GM12878 (cell line): ENCODE measurements at regions not wholly inside any gene's neighbourhood (a gene's known extent, or its start where the extent isn't known, plus 50 kb on each side); places are given as distances from the start of the nearest gene placed in this dataset.
"Not testable (repeated sequence)": the region's sequence is repeated elsewhere in the genome, so short reads cannot be mapped to it uniquely, and the experiment has no call there.

Experiments
- ATAC-seq: fragments of 200-7000 bp; cut with Tn5 transposase; 3 replicates; pipeline ENCODE4 v1.9.1; 2020; ENCODE audit warnings: mild to moderate bottlenecking, moderate library complexity
- BruUV-seq: library from RNA; stranded (reverse); fragments of 400-500 nt; replicated peaks from 2 replicates; lab custom pipeline; 2021; lab: Mats Ljungman, UMichigan
- CTCF ChIA-PET: fragments of 300-600 bp; sonication (Branson Sonifier 250); formaldehyde crosslinking; extraction: SDS; loops from one replicate; lab custom pipeline; 2021; ENCODE audit warnings: inconsistent platforms; lab: Yijun Ruan, JAX
- POLR2A ChIA-PET: fragments of 350-600 bp; formaldehyde crosslinking; extraction: SDS; loops from one replicate; lab custom pipeline; 2021; ENCODE audit warnings: inconsistent platforms; lab: Charles Lee
- RAD21 ChIA-PET: fragments of 300-600 bp; sonication (Branson Sonifier 250); formaldehyde crosslinking; loops from one replicate; lab custom pipeline; 2023; ENCODE audit warnings: antibody characterized with exemption; ENCODE audit not compliant: unreplicated experiment; lab: Charles Lee
- SMC1A ChIA-PET: fragments of 300-600 bp; sonication (Branson Sonifier 250); formaldehyde crosslinking; loops from one replicate; lab custom pipeline; 2023; ENCODE audit not compliant: unreplicated experiment, uncharacterized antibody; lab: Charles Lee
- DNase-seq: peaks from one replicate; pipeline ENCODE4 v3.0.0-alpha.2; 2011; ENCODE audit warnings: low read depth, low spot score
- FAIRE-seq: peaks from 3 replicates; lab custom pipeline; 2011; peaks lifted over from hg19 to GRCh38; lab: Jason Lieb, UNC
- H2AFZ ChIP-seq: 2 replicates; pipeline ENCODE4 v1.6.0; 2011; ENCODE audit warnings: low read depth, low read length, control low read depth; ENCODE audit not compliant: control insufficient read depth
- H3K27ac ChIP-seq: 2 replicates; pipeline ENCODE4 v1.5.1; 2011; ENCODE audit warnings: control low read depth; ENCODE audit not compliant: control insufficient read depth, insufficient read depth
- H3K27me3 ChIP-seq, 2 experiments: replicated peaks in 1 of 2; 2 replicates each; pipeline versions ENCODE4 v1.6.0 to v1.6.1; 2011; ENCODE audit warnings: low read length in 1 of 2; ENCODE audit not compliant: control insufficient read depth in 2 of 2, insufficient read depth in 2 of 2
- H3K36me3 ChIP-seq, 2 experiments: 2 replicates each; pipeline ENCODE4 v1.5.1; 2011; ENCODE audit warnings: low read length in 1 of 2; ENCODE audit not compliant: control insufficient read depth in 2 of 2, insufficient read depth in 2 of 2
- H3K4me1 ChIP-seq: 2 replicates; pipeline ENCODE4 v1.6.1; 2011; ENCODE audit warnings: mild to moderate bottlenecking, low read length, moderate library complexity, mixed read lengths; ENCODE audit not compliant: control insufficient read depth, insufficient read depth
- H3K4me2 ChIP-seq: 2 replicates; pipeline ENCODE4 v1.6.0; 2011; ENCODE audit warnings: control low read depth; ENCODE audit not compliant: control insufficient read depth, insufficient read depth
- H3K4me3 ChIP-seq: fragments of 200-600 bp; sonication (generic); 2 replicates; pipeline ENCODE4 v1.5.1; 2016
- H3K79me2 ChIP-seq: 2 replicates; pipeline ENCODE4 v1.6.0; 2011; ENCODE audit warnings: low read length; ENCODE audit not compliant: control insufficient read depth, insufficient read depth
- H3K9ac ChIP-seq: 2 replicates; pipeline ENCODE4 v1.8.0; 2011; ENCODE audit warnings: low read length, control low read depth, mixed read lengths; ENCODE audit not compliant: control insufficient read depth, insufficient read depth
- H3K9me3 ChIP-seq: replicated peaks from 3 replicates; pipeline ENCODE4 v1.5.1; 2011; ENCODE audit warnings: mild to moderate bottlenecking, low read length; ENCODE audit not compliant: control insufficient read depth, insufficient read depth
- H4K20me1 ChIP-seq: 2 replicates; pipeline ENCODE4 v1.6.0; 2011; ENCODE audit not compliant: control insufficient read depth, insufficient read depth
- CHD4 ChIP-seq: fragments of 200-600 bp; sonication (generic); IDR thresholded peaks from 2 replicates; pipeline ENCODE4 v1.6.1; 2016; ENCODE audit warnings: mild to moderate bottlenecking
- FOS ChIP-seq: IDR thresholded peaks from 3 replicates; pipeline ENCODE4 v1.6.1; 2011; ENCODE audit warnings: borderline replicate concordance; ENCODE audit not compliant: insufficient read length; ENCODE audit errors: extremely low read depth
- JUNB ChIP-seq: IDR thresholded peaks from 2 replicates; pipeline ENCODE4 v1.6.1; 2016; ENCODE audit warnings: antibody characterized with exemption, mild to moderate bottlenecking
- KAT2A ChIP-seq: conservative IDR thresholded peaks from 2 replicates; pipeline ENCODE4 v1.6.1; 2011; ENCODE audit warnings: low read depth, low read length; ENCODE audit not compliant: control insufficient read depth
- MTA3 ChIP-seq: IDR thresholded peaks from 2 replicates; pipeline ENCODE4 v1.6.1; 2012; ENCODE audit warnings: low read length, inconsistent platforms, borderline replicate concordance
- NFYA ChIP-seq: IDR thresholded peaks from 2 replicates; pipeline ENCODE4 v1.6.1; 2011; ENCODE audit warnings: low read depth, mild to moderate bottlenecking, low read length, improper control_type of control experiment, borderline replicate concordance
- PAX5 ChIP-seq: IDR thresholded peaks from 2 replicates; pipeline ENCODE4 v1.6.1; 2011; ENCODE audit warnings: low read depth, low read length, borderline replicate concordance
- POLR2A ChIP-seq: IDR thresholded peaks from 2 replicates; pipeline ENCODE4 v1.6.1; 2011; ENCODE audit warnings: low read depth, mild to moderate bottlenecking, low read length
- SREBF1 ChIP-seq: IDR thresholded peaks from 2 replicates; pipeline ENCODE4 v1.6.1; 2012; ENCODE audit warnings: mild to moderate bottlenecking, low read length
- SUPT20H ChIP-seq: IDR thresholded peaks from 2 replicates; pipeline ENCODE4 v1.6.1; 2011; ENCODE audit warnings: low read depth, mild to moderate bottlenecking, low read length, moderate library complexity, borderline replicate concordance; ENCODE audit not compliant: control insufficient read depth
- ZNF274 ChIP-seq: IDR thresholded peaks from one replicate; pipeline ENCODE4 v1.8.0; 2011; ENCODE audit not compliant: insufficient read length, insufficient read depth
- ZZZ3 ChIP-seq: IDR thresholded peaks from 2 replicates; pipeline ENCODE4 v1.6.1; 2011; ENCODE audit warnings: low read depth; ENCODE audit not compliant: control insufficient read depth, insufficient read length
- WGBS: methylation state at CpG from one replicate; pipeline ENCODE4 v1.1.6; 2016; ENCODE audit warnings: low lambda C conversion rate; ENCODE audit not compliant: insufficient replicate concordance, insufficient coverage; ENCODE audit errors: missing lambda C conversion rate; 5-methylcytosine and 5-hydroxymethylcytosine counted together
- in situ Hi-C: fragments of 300-500 bp; cut with MboI; formaldehyde crosslinking; loops from 9 replicates; pipeline ENCODE4 v1.14.3; 2018; ENCODE audit warnings: mixed read lengths
- intact Hi-C: fragments of 100-400 bp; cut with micrococcal nuclease; formaldehyde crosslinking; loops from one replicate; pipeline ENCODE4 v1.14.2; 2022; ENCODE audit not compliant: unreplicated experiment
- TF ChIP-seq, protein P1 (sequence below): fragments of 450-650 bp; IDR thresholded peaks from 2 replicates; pipeline ENCODE4 v1.6.1; 2017; ENCODE audit warnings: mild to moderate bottlenecking, moderate library complexity
- TF ChIP-seq, protein P2 (sequence below): fragments of 450-650 bp; IDR thresholded peaks from 2 replicates; pipeline ENCODE4 v1.6.1; 2016; ENCODE audit warnings: mild to moderate bottlenecking

DNA sequence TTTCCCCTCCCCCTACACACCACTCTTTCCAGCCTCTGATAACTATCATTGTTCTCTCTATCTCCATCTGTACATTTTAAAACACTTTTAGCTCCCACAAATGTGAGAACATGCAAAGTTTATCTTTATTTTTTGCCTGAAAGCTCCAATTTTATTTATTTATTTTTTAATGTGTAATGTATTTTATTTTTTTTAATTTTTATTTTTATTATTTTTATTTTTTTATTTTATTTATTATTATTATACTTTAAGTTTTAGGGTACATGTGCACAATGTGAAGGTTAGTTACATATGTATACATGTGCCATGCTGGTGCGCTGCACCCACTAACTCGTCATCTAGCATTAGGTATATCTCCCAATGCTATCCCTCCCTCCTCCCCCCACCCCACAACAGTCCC is 340.3 kb upstream of the RIOK2 start:
- H3K4me2 ChIP-seq, in situ Hi-C loops, FAIRE-seq, H3K79me2 ChIP-seq, H3K4me3 ChIP-seq, H3K9me3 ChIP-seq, H3K27ac ChIP-seq, H4K20me1 ChIP-seq, H3K4me1 ChIP-seq, H3K27me3 ChIP-seq, intact Hi-C loops, BruUV-seq, POLR2A ChIA-PET, H3K9ac ChIP-seq, DNase-seq, H3K36me3 ChIP-seq, H2AFZ ChIP-seq, ATAC-seq: not testable (repeated sequence)
- CTCF ChIA-PET, result interaction anchor here (1.0 to 2.0 kb wide), 2 partner anchors 12 to 292 kb away, joined by 3 to 8 read pairs; no protein-coding TSS in a partner anchor
- RAD21 ChIA-PET, result interaction anchor here (1.0 kb wide), 1 partner anchor 98 kb away, joined by 3 read pairs; no protein-coding TSS in a partner anchor
- no CpG with 5 or more reads among the region's 2 CpGs for WGBS
- SMC1A ChIA-PET, result interaction anchor here (1.3 kb wide), 1 partner anchor 11 kb away, joined by 6 read pairs; no protein-coding TSS in a partner anchor

DNA sequence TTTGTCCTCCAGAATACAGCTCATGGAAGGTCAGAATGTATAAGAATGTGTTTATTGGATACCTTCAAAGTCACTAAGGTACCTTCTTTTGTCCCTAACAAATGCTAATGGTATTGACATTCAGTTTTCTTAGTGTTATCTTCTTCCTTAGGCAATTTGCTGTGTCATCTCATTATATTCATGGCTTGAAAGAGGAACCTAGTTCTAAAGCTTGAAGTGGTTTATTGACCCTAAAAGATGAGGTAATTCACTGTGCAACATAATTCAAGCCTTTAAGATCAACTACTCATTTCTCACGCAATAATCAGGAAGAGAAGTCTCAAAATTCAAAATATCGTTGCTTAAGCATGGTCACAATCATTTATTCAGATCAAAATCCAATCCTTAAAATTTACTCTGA is 342.7 kb upstream of the RIOK2 start:
- no peak for FAIRE-seq
- no peaks in the 10 kb centered on the region for H3K4me1 ChIP-seq
- H3K4me2 ChIP-seq, result no peak overlapping the region
- ChIA-PET SMC1A (no interaction called here), POLR2A (no interaction called here), CTCF (interaction anchor here (0.8 to 1.5 kb wide), 2 partner anchors 9 to 800 kb away, joined by 3 to 10 read pairs; no protein-coding TSS in a partner anchor), RAD21 (interaction anchor here (0.6 kb wide), 1 partner anchor 492 kb away, joined by 3 read pairs; no protein-coding TSS in a partner anchor)
- no TSS peak for BruUV-seq
- no peak overlapping the region for H3K4me3 ChIP-seq
- WGBS, result 5% methylated on average over 2 of the region's 2 CpGs
- no peaks in the 10 kb centered on the region for H4K20me1 ChIP-seq
- DNase-seq, result no peak
- H3K79me2 ChIP-seq, result no peaks in the 10 kb centered on the region
- in situ Hi-C loops, result no loop called here
- no peak for ATAC-seq
- H3K9me3 ChIP-seq, result no peaks in the 10 kb centered on the region; the same call in 2 of the 3 replicates
- H3K36me3 ChIP-seq, result no peaks in the 10 kb centered on the region
- H3K9ac ChIP-seq, result no peak overlapping the region
- no peaks in the 10 kb centered on the region for H3K27me3 ChIP-seq
- no peak overlapping the region for H2AFZ ChIP-seq
- H3K27ac ChIP-seq, result no peak overlapping the region
- intact Hi-C loops, result no loop called here
- TF ChIP-seq ZNF274, result no peak
- TF ChIP-seq JUNB, result peak; percentile 21; the same call in 1 of the 2 replicates
- no peak for TF ChIP-seq PAX5
- no peak for TF ChIP-seq SREBF1
- no peak for TF ChIP-seq NFYA
- TF ChIP-seq CHD4, result no peak
- TF ChIP-seq, protein P1, sequence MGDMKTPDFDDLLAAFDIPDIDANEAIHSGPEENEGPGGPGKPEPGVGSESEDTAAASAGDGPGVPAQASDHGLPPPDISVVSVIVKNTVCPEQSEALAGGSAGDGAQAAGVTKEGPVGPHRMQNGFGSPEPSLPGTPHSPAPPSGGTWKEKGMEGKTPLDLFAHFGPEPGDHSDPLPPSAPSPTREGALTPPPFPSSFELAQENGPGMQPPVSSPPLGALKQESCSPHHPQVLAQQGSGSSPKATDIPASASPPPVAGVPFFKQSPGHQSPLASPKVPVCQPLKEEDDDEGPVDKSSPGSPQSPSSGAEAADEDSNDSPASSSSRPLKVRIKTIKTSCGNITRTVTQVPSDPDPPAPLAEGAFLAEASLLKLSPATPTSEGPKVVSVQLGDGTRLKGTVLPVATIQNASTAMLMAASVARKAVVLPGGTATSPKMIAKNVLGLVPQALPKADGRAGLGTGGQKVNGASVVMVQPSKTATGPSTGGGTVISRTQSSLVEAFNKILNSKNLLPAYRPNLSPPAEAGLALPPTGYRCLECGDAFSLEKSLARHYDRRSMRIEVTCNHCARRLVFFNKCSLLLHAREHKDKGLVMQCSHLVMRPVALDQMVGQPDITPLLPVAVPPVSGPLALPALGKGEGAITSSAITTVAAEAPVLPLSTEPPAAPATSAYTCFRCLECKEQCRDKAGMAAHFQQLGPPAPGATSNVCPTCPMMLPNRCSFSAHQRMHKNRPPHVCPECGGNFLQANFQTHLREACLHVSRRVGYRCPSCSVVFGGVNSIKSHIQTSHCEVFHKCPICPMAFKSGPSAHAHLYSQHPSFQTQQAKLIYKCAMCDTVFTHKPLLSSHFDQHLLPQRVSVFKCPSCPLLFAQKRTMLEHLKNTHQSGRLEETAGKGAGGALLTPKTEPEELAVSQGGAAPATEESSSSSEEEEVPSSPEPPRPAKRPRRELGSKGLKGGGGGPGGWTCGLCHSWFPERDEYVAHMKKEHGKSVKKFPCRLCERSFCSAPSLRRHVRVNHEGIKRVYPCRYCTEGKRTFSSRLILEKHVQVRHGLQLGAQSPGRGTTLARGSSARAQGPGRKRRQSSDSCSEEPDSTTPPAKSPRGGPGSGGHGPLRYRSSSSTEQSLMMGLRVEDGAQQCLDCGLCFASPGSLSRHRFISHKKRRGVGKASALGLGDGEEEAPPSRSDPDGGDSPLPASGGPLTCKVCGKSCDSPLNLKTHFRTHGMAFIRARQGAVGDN, result no peak
- TF ChIP-seq KAT2A, result no peak
- TF ChIP-seq POLR2A, result no peak
- TF ChIP-seq MTA3, result no peak
- TF ChIP-seq, protein P2, sequence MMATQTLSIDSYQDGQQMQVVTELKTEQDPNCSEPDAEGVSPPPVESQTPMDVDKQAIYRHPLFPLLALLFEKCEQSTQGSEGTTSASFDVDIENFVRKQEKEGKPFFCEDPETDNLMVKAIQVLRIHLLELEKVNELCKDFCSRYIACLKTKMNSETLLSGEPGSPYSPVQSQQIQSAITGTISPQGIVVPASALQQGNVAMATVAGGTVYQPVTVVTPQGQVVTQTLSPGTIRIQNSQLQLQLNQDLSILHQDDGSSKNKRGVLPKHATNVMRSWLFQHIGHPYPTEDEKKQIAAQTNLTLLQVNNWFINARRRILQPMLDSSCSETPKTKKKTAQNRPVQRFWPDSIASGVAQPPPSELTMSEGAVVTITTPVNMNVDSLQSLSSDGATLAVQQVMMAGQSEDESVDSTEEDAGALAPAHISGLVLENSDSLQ, result no peak
- TF ChIP-seq SUPT20H, result no peak
- no peak for TF ChIP-seq FOS
- TF ChIP-seq ZZZ3, result no peak
